B cell (primary cell): ENCODE measurements at regions not wholly inside any gene's neighbourhood (a gene's known extent, or its start where the extent isn't known, plus 50 kb on each side); places are given as distances from the start of the nearest gene placed in this dataset.

Experiments
- ATAC-seq: fragments of 200-7000 bp; cut with Tn5 transposase; one replicate; pipeline ENCODE4 v1.10.0; 2021; ENCODE audit warnings: low read depth, mild to moderate bottlenecking, moderate number of reproducible peaks, moderate library complexity
- CTCF ChIA-PET: fragments of 350-600 bp; sonication (Branson Sonifier 250); formaldehyde crosslinking; loops from one replicate; lab custom pipeline; 2021; ENCODE audit warnings: antibody characterized with exemption, inconsistent platforms; lab: Charles Lee
- POLR2A ChIA-PET: fragments of 350-600 bp; sonication (Branson Sonifier 250); formaldehyde crosslinking; loops from one replicate; lab custom pipeline; 2021; ENCODE audit warnings: antibody characterized with exemption; lab: Charles Lee
- DNase-seq: peaks from one replicate; pipeline ENCODE4 v3.0.0; 2013
- H2AFZ ChIP-seq: 2 replicates; pipeline ENCODE4 v1.6.1; 2012; ENCODE audit warnings: mild to moderate bottlenecking, low read depth, low read length; ENCODE audit not compliant: insufficient read depth, poor library complexity, severe bottlenecking
- H3K27ac ChIP-seq, 2 donors: 1 replicate in 1 of 2; 2 replicates in 1 of 2; pipeline ENCODE4 v1.5.1; 2012 to 2013; ENCODE audit warnings: low read length in 2 of 2, mild to moderate bottlenecking in 2 of 2, moderate library complexity in 1 of 2
- H3K27me3 ChIP-seq, 4 experiments: fragments of 200-600 bp in 1 of 4; sonication (generic) in 1 of 4; replicated peaks in 1 of 4; 1 replicate in 2 of 4; 2 replicates in 2 of 4; pipeline versions ENCODE4 v1.6.1 to v1.7.0; 2013 to 2016; ENCODE audit warnings: low read length in 3 of 4, mild to moderate bottlenecking in 2 of 4, mixed read lengths in 1 of 4, moderate library complexity in 1 of 4; ENCODE audit not compliant: insufficient read depth in 4 of 4, control insufficient read depth in 3 of 4; ENCODE audit errors: control extremely low read depth in 1 of 4
- H3K36me3 ChIP-seq, 2 experiments: replicated peaks in 1 of 2; 1 replicate in 1 of 2; 2 replicates in 1 of 2; pipeline versions ENCODE4 v1.6.1 to v1.7.1; 2013; ENCODE audit warnings: low read length in 1 of 2; ENCODE audit not compliant: insufficient read depth in 2 of 2, control insufficient read depth in 1 of 2; ENCODE audit errors: control extremely low read depth in 1 of 2, extremely low read depth in 1 of 2
- H3K4me1 ChIP-seq, 2 donors: fragments of 200-600 bp in 1 of 2; sonication (generic) in 1 of 2; 1 replicate in 1 of 2; 2 replicates in 1 of 2; pipeline versions ENCODE4 v1.5.1 to v1.6.1; 2013 to 2017; ENCODE audit warnings: low read length in 2 of 2; ENCODE audit not compliant: control insufficient read depth in 2 of 2, insufficient read depth in 2 of 2
- H3K4me2 ChIP-seq: replicated peaks from 2 replicates; pipeline ENCODE3; 2012; ENCODE audit warnings: mild to moderate bottlenecking, low read depth, low read length; ENCODE audit not compliant: poor library complexity, severe bottlenecking
- H3K4me3 ChIP-seq, 5 experiments: fragments of 200-600 bp in 1 of 5; sonication (generic) in 1 of 5; 1 replicate in 3 of 5; 2 replicates in 2 of 5; pipeline versions ENCODE4 v1.5.1 to v1.7.0; 2011 to 2016; ENCODE audit warnings: low read length in 4 of 5, mild to moderate bottlenecking in 4 of 5, low read depth in 2 of 5, control low read depth in 1 of 5, moderate library complexity in 1 of 5; ENCODE audit not compliant: insufficient read depth in 1 of 5; ENCODE audit errors: control extremely low read depth in 1 of 5, extremely low read depth in 1 of 5
- H3K79me2 ChIP-seq: fragments of 200-600 bp; sonication (generic); one replicate; pipeline ENCODE4 v1.6.0; 2016; ENCODE audit warnings: low read length; ENCODE audit not compliant: control insufficient read depth, insufficient read depth
- H3K9ac ChIP-seq: fragments of 200-600 bp; sonication (generic); 2 replicates; pipeline ENCODE4 v1.6.1; 2017; ENCODE audit warnings: mild to moderate bottlenecking, low read length, moderate library complexity
- H3K9me3 ChIP-seq, 3 donors: one replicate each; pipeline versions ENCODE4 v1.6.1 to v1.7.1; 2013; ENCODE audit warnings: low read length in 2 of 3; ENCODE audit not compliant: control insufficient read depth in 2 of 3, insufficient read depth in 1 of 3; ENCODE audit errors: control extremely low read depth in 1 of 3
- H4K20me1 ChIP-seq: 2 replicates; pipeline ENCODE4 v1.6.0; 2012; ENCODE audit warnings: mild to moderate bottlenecking, low read length; ENCODE audit not compliant: insufficient read depth, control insufficient read depth, poor library complexity, severe bottlenecking
- H3K27ac Mint-ChIP-seq: one replicate; pipeline ENCODE4 v1.8.0; 2021; ENCODE audit warnings: mixed read lengths
- H3K27me3 Mint-ChIP-seq: one replicate; pipeline ENCODE4 v1.8.0; 2021; ENCODE audit warnings: mixed read lengths
- H3K4me1 Mint-ChIP-seq: one replicate; pipeline ENCODE4 v1.8.0; 2021; ENCODE audit warnings: mixed read lengths
- H3K4me3 Mint-ChIP-seq: one replicate; pipeline ENCODE4 v1.8.0; 2021; ENCODE audit warnings: mixed read lengths
- H3K9me3 Mint-ChIP-seq: one replicate; pipeline ENCODE4 v1.8.0; 2022; ENCODE audit warnings: mixed read lengths; ENCODE audit not compliant: insufficient read depth
- EZH2 ChIP-seq: IDR thresholded peaks from 2 replicates; pipeline ENCODE4 v1.6.1; 2012; ENCODE audit warnings: borderline replicate concordance, low read depth, mild to moderate bottlenecking, moderate library complexity, low read length; ENCODE audit not compliant: insufficient read depth, poor library complexity, severe bottlenecking
- WGBS: methylation state at CpG from one replicate; pipeline ENCODE4 v1.1.5; 2013; ENCODE audit warnings: missing lambda C conversion rate; ENCODE audit not compliant: insufficient coverage; 5-methylcytosine and 5-hydroxymethylcytosine counted together
- intact Hi-C: fragments of 100-400 bp; cut with micrococcal nuclease; formaldehyde crosslinking; loops from one replicate; pipeline ENCODE4 v1.10.0; 2022
- TF ChIP-seq, protein P1 (sequence below): fragments of 200-600 bp; IDR thresholded peaks from one replicate; pipeline ENCODE4 v1.8.0; 2022; ENCODE audit warnings: antibody characterized with exemption, mild to moderate bottlenecking

DNA sequence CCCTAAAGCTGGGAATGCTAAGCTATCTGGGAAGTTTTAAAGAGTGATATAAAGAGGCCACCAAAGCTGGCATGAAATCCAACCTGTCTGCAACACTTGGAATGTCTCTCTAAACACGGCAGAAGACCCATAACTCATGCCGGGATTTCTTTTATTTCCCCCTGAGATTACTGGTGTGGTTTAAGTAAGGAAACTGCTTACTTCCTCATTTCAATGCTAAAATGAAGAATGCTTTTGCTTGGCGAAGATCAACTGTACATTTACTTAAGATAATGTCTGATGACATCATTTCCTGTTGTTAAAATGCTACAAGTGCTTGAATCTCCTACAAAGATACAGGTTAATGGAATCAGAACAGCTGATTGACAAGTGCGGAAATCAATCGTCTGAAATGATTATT is 353.8 kb upstream of the SALL3 start:
- Mint-ChIP-seq H3K4me1 (peaks cover 13% of the 10 kb centered on the region), H3K4me3 (no peak overlapping the region), H3K27ac (no peak overlapping the region), H3K9me3 (peaks cover 4% of the 10 kb centered on the region), H3K27me3 (no peaks in the 10 kb centered on the region)
- Histone ChIP-seq H3K36me3 (no peaks in the 10 kb centered on the region), H3K9me3 (peaks cover 0 to 26% (median 0%) of the 10 kb centered on the region in 3 donors), H3K27me3 (no peaks in the 10 kb centered on the region), H3K27ac (no peak overlapping the region), H3K4me1 (peaks cover 6 to 11% of the 10 kb centered on the region in 2 donors), H3K79me2 (no peaks in the 10 kb centered on the region), H3K4me3 (no peak overlapping the region), H2AFZ (no peak overlapping the region), H3K4me2 (no peak overlapping the region), H4K20me1 (no peaks in the 10 kb centered on the region), H3K9ac (no peak overlapping the region)
- DNase-seq (peak; percentile 43), ATAC-seq (peak; percentile 41)
- intact Hi-C loops = no loop called here
- POLR2A ChIA-PET = no interaction called here
- TF ChIP-seq, protein P1, sequence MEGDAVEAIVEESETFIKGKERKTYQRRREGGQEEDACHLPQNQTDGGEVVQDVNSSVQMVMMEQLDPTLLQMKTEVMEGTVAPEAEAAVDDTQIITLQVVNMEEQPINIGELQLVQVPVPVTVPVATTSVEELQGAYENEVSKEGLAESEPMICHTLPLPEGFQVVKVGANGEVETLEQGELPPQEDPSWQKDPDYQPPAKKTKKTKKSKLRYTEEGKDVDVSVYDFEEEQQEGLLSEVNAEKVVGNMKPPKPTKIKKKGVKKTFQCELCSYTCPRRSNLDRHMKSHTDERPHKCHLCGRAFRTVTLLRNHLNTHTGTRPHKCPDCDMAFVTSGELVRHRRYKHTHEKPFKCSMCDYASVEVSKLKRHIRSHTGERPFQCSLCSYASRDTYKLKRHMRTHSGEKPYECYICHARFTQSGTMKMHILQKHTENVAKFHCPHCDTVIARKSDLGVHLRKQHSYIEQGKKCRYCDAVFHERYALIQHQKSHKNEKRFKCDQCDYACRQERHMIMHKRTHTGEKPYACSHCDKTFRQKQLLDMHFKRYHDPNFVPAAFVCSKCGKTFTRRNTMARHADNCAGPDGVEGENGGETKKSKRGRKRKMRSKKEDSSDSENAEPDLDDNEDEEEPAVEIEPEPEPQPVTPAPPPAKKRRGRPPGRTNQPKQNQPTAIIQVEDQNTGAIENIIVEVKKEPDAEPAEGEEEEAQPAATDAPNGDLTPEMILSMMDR = no peak
- no peak for TF ChIP-seq EZH2
- no CpG with 5 or more reads among the region's 5 CpGs for WGBS
- CTCF ChIA-PET = no interaction called here

GRCh38 chr18:78627551-78628346 is 351.9 kb upstream of the SALL3 start:
- peaks cover 13% of the 10 kb centered on the region for H3K4me1 Mint-ChIP-seq
- no peaks in the 10 kb centered on the region for H3K79me2 ChIP-seq
- H3K36me3 ChIP-seq = no peaks in the 10 kb centered on the region
- no peak overlapping the region for H3K27ac Mint-ChIP-seq
- peaks cover 6 to 11% of the 10 kb centered on the region in 2 donors for H3K4me1 ChIP-seq
- ChIA-PET POLR2A (no interaction called here), CTCF (no interaction called here)
- no peak overlapping the region for H3K4me3 ChIP-seq
- H3K27me3 ChIP-seq = no peaks in the 10 kb centered on the region
- no peak overlapping the region for H3K9ac ChIP-seq
- H3K27ac ChIP-seq = no peak overlapping the region
- TF ChIP-seq, protein P1 = no peak
- TF ChIP-seq EZH2 = no peak
- H3K4me3 Mint-ChIP-seq = no peak overlapping the region
- H2AFZ ChIP-seq = no peak overlapping the region
- peaks cover 5% of the 10 kb centered on the region for H3K9me3 Mint-ChIP-seq
- DNase-seq (no peak), ATAC-seq (no peak)
- WGBS = 98% methylated on average over 18 of the region's 21 CpGs
- intact Hi-C loops = no loop called here
- H3K9me3 ChIP-seq = peaks cover 0 to 35% (median 0%) of the 10 kb centered on the region in 3 donors
- H4K20me1 ChIP-seq = no peaks in the 10 kb centered on the region
- H3K27me3 Mint-ChIP-seq = no peaks in the 10 kb centered on the region
- H3K4me2 ChIP-seq = no peak overlapping the region
